Naive thymus-derived CD8-positive, alpha-beta T cell (primary cell): ENCODE measurements at regions not wholly inside any gene's neighbourhood (a gene's known extent, or its start where the extent isn't known, plus 50 kb on each side); places are given as distances from the start of the nearest gene placed in this dataset.

Experiments
- ATAC-seq, 2 donors: fragments of 150-1000 bp; cut with Tn5 transposase in 1 of 2; sonication (Bioruptor Pico), chemical (Tn5 transposase) in 1 of 2; 1 replicate in 1 of 2; 2 replicates in 1 of 2; pipeline ENCODE4 v1.10.0; 2021; ENCODE audit warnings: mild to moderate bottlenecking in 2 of 2, moderate library complexity in 2 of 2
- POLR2A ChIA-PET: fragments of 350-600 bp; sonication (Branson Sonifier 250); formaldehyde crosslinking; loops from one replicate; lab custom pipeline; 2021; ENCODE audit warnings: antibody characterized with exemption; lab: Charles Lee
- DNase-seq, 10 donors: peaks; one replicate each; pipeline versions ENCODE4 v3.0.0 to v3.0.0-alpha.2; 2020 to 2022
- H3K27ac Mint-ChIP-seq, 10 donors: one replicate each; pipeline ENCODE4 v1.8.0; 2020 to 2022; ENCODE audit warnings: mild to moderate bottlenecking in 10 of 10, mixed read lengths in 10 of 10, moderate library complexity in 4 of 10, inconsistent platforms in 1 of 10
- H3K27me3 Mint-ChIP-seq, 5 donors: one replicate each; pipeline ENCODE4 v1.8.0; 2021 to 2022; ENCODE audit warnings: mixed read lengths in 5 of 5
- H3K36me3 Mint-ChIP-seq, 3 donors: one replicate each; pipeline ENCODE4 v1.8.0; 2020 to 2022; ENCODE audit warnings: mixed read lengths in 3 of 3, mild to moderate bottlenecking in 2 of 3, inconsistent platforms in 1 of 3
- H3K4me1 Mint-ChIP-seq, 4 donors: one replicate each; pipeline ENCODE4 v1.8.0; 2021 to 2022; ENCODE audit warnings: mixed read lengths in 4 of 4
- H3K4me3 Mint-ChIP-seq, 10 donors: one replicate each; pipeline ENCODE4 v1.8.0; 2020 to 2022; ENCODE audit warnings: mild to moderate bottlenecking in 10 of 10, mixed read lengths in 10 of 10, moderate library complexity in 6 of 10, inconsistent platforms in 1 of 10
- H3K9me3 Mint-ChIP-seq, 9 donors: one replicate each; pipeline ENCODE4 v1.8.0; 2020 to 2022; ENCODE audit warnings: mixed read lengths in 9 of 9, mild to moderate bottlenecking in 3 of 9, inconsistent platforms in 1 of 9, moderate library complexity in 1 of 9

DNA sequence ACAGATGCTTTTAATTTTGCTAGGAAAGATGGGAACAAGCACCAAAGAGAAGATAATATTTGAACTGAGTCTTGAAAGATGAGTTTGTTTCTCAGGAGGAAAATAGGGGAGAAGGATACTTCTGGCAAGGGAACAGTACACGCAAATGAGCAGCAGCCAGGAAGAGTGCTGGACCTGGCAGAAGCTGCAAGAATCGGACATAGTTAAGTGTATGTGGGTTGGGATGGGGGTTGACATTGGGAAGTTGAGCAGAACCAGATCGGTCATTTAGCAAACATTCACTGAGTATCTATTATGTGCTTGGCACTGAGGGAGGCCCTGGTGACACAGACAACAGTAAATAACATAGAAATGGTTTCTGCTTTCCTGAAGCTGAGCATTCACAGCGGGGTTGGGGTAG is 198.8 kb downstream of the PLPP3 start:
- Mint-ChIP-seq H3K4me3 (no peak overlapping the region), H3K9me3 (no peaks in the 10 kb centered on the region), H3K36me3 (no peaks in the 10 kb centered on the region), H3K27ac (no peak overlapping the region), H3K27me3 (peaks cover 0 to 3% (median 0%) of the 10 kb centered on the region in 5 donors), H3K4me1 (peaks cover 0 to 5% (median 1%) of the 10 kb centered on the region in 4 donors)
- no peak for ATAC-seq
- no peak for DNase-seq
- POLR2A ChIA-PET = no interaction called here

DNA sequence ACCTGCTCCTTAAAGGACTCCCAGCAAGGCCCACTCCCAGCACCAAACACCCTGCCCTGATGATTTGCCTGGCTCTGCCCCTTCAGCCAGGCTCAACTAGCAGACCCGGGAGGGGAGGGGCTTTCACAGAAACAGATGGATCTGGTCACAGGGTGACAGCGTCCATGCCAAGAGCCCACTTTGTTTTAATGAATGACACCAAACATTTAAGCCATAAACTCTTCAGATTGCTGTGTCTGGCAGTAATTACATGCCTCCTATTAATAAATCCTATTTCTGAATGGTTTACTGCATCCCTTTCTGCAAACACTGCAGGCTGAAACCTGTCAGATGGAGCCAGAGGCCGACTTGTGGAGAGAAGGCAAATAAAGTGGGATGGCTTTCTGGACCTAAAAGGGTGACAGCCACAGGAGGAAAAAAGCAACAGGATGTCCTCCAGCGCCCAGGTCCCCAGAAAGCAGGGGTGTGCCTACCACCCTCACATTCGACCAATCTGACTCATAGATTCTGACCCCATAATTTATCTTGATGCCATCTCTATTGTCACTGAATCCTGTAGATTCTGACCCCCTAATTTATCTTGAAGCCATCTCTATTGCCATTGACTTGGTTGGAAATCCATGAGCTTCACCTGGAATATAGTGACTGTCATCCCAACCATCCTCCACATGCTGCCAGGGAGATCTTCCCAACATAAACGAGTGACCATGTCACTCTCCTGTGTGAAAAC is 200.9 kb downstream of the PLPP3 start:
- H3K36me3 Mint-ChIP-seq = no peaks in the 10 kb centered on the region
- no peak for DNase-seq
- no peak for ATAC-seq
- POLR2A ChIA-PET = no interaction called here
- no peak overlapping the region for H3K4me3 Mint-ChIP-seq
- no peak overlapping the region for H3K27ac Mint-ChIP-seq
- H3K27me3 Mint-ChIP-seq = peaks cover 0 to 6% (median 0%) of the 10 kb centered on the region in 5 donors
- H3K4me1 Mint-ChIP-seq = peaks cover 0 to 5% (median 1%) of the 10 kb centered on the region in 4 donors
- H3K9me3 Mint-ChIP-seq = no peaks in the 10 kb centered on the region

DNA sequence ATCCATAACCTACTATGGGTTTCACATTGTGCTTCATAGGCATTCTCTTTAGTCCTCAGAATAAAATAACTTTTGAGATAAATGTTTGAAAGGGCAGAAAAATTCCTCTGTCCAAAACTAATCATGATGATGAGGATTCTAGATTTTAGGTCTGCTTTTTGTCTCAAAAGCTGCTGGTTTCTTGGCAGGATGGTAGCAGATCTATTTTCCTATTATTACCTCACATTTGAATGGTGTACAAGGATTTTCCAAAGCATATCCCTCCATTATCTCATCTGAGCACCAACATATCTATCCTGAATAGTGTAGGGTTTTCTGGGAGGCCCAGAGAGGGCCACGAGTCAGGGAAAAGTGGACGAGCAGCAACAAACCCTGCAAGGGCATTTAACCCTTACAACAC is 201.9 kb downstream of the PLPP3 start:
- no peak for ATAC-seq
- no peak overlapping the region for H3K27ac Mint-ChIP-seq
- H3K4me1 Mint-ChIP-seq = peaks cover 0 to 5% (median 1%) of the 10 kb centered on the region in 4 donors
- H3K27me3 Mint-ChIP-seq = peaks cover 0 to 6% (median 0%) of the 10 kb centered on the region in 5 donors
- DNase-seq = no peak
- POLR2A ChIA-PET = no interaction called here
- H3K36me3 Mint-ChIP-seq = no peaks in the 10 kb centered on the region
- no peaks in the 10 kb centered on the region for H3K9me3 Mint-ChIP-seq
- no peak overlapping the region for H3K4me3 Mint-ChIP-seq

DNA sequence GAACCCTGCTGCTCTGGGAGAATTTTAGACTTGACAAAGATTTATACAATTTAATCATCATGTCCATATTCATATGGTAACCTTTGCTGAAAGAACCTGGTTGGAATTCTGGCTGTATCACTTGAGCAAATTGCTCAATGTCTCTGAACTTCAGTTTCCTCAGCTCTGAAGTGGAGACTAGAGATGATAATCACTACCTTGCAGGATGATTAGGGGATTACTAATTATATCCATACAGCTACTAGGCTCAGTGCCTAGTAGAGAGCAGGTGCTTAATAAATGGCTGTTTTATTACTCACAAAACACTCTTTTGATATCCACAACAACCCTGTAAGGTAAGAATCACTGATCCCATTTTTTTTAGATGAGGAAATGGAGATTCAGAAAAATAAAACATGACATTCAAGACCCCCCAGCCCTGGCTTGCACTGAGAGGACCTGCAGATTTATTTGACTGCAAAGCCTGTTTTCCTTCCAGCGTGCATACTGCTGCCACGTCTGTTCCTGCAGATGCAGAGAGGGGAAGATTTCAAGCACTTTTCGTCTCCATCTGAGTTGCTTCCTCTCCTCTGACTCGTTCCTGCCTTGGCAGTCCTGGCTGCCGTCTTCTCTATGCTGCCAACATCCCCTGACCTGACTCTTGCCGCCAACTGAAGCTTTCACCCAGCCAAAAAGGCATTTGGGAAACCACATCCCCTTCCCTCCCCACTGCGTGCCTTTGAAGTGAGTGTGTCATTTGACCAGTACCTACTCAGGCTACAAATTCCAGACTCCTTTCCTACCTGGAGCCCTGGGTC is 203.0 kb downstream of the PLPP3 start:
- peaks cover 0 to 6% (median 0%) of the 10 kb centered on the region in 5 donors for H3K27me3 Mint-ChIP-seq
- H3K36me3 Mint-ChIP-seq = no peaks in the 10 kb centered on the region
- H3K4me1 Mint-ChIP-seq = peaks cover 0 to 5% (median 1%) of the 10 kb centered on the region in 4 donors
- H3K9me3 Mint-ChIP-seq = no peaks in the 10 kb centered on the region
- no peak overlapping the region for H3K27ac Mint-ChIP-seq
- no peak for ATAC-seq
- no peak for DNase-seq
- H3K4me3 Mint-ChIP-seq = no peak overlapping the region
- POLR2A ChIA-PET = no interaction called here

- POLR2A ChIA-PET = no interaction called here
- Mint-ChIP-seq H3K36me3 (no peaks in the 10 kb centered on the region), H3K27ac (no peak overlapping the region), H3K4me1 (peaks cover 0 to 5% (median 1%) of the 10 kb centered on the region in 4 donors), H3K9me3 (peaks cover 0 to 2% (median 0%) of the 10 kb centered on the region in 9 donors), H3K4me3 (no peak overlapping the region), H3K27me3 (peaks cover 0 to 10% (median 0%) of the 10 kb centered on the region in 5 donors)
- ATAC-seq = no peak
- DNase-seq = no peak
Measured at GRCh38 chr1:56375326-56375804, 204.0 kb downstream of the PLPP3 start.

- H3K36me3 Mint-ChIP-seq = no peaks in the 10 kb centered on the region
- POLR2A ChIA-PET = no interaction called here
- no peak overlapping the region for H3K27ac Mint-ChIP-seq
- no peak overlapping the region for H3K4me3 Mint-ChIP-seq
- peaks cover 0 to 3% (median 0%) of the 10 kb centered on the region in 9 donors for H3K9me3 Mint-ChIP-seq
- DNase-seq = no peak
- ATAC-seq = no peak
- H3K27me3 Mint-ChIP-seq = peaks cover 0 to 10% (median 0%) of the 10 kb centered on the region in 5 donors
- peaks cover 0 to 5% (median 1%) of the 10 kb centered on the region in 4 donors for H3K4me1 Mint-ChIP-seq
Measured at GRCh38 chr1:56374026-56374974, 205.1 kb downstream of the PLPP3 start.

- ATAC-seq = no peak
- POLR2A ChIA-PET = no interaction called here
Measured at GRCh38 chr1:56370513-56370912, 208.8 kb downstream of the PLPP3 start.

DNA sequence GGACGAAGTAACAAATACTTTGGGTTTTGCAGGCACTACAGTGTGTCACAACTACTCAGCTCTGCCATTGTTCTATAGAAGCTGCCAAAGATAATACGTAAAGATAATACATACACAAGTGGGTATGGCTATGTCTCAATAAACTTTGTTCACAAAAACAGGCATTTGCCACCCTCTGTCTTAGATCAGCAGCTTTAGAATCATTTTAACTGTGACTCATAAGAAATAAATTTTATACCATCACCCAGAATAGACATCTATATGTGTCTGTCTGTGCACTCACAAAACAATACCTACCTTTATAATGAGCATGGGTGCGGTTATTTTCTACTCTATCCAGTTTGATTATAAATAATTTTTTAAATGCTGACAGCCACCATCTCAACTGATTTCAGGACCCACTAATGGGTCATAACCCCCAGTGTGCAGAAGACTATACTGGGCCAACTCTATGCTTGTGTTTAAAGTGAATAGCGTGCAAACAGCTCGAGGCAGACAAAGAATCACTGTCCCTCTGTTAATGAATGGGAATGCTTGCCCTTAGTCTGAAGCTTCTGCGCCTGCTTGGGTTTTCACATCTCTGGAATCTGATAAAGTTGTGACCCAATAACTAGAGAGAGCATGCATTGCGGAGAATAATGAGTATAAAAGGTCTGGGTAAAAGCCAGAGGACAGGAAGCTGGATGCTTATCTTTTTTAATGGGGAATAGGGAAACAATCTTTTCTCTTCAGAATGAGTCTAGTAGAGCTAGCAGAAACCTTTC is 216.2 kb downstream of the PLPP3 start:
- Mint-ChIP-seq H3K27ac (no peak overlapping the region), H3K9me3 (peaks cover 0 to 8% (median 0%) of the 10 kb centered on the region in 9 donors), H3K36me3 (no peaks in the 10 kb centered on the region), H3K4me1 (no peaks in the 10 kb centered on the region), H3K27me3 (peaks cover 0 to 3% (median 1%) of the 10 kb centered on the region in 5 donors), H3K4me3 (no peak overlapping the region)
- POLR2A ChIA-PET = no interaction called here
- ATAC-seq (no peak), DNase-seq (no peak)

More at GRCh38 chr1:56370513-56370912, 208.8 kb downstream of the PLPP3 start:
- no peaks in the 10 kb centered on the region for H3K4me1 Mint-ChIP-seq
- H3K27me3 Mint-ChIP-seq = peaks cover 0 to 10% (median 0%) of the 10 kb centered on the region in 5 donors
- H3K9me3 Mint-ChIP-seq = peaks cover 0 to 4% (median 0%) of the 10 kb centered on the region in 9 donors
- no peaks in the 10 kb centered on the region for H3K36me3 Mint-ChIP-seq
- H3K4me3 Mint-ChIP-seq = no peak overlapping the region
- no peak overlapping the region for H3K27ac Mint-ChIP-seq
- DNase-seq = no peak

DNA sequence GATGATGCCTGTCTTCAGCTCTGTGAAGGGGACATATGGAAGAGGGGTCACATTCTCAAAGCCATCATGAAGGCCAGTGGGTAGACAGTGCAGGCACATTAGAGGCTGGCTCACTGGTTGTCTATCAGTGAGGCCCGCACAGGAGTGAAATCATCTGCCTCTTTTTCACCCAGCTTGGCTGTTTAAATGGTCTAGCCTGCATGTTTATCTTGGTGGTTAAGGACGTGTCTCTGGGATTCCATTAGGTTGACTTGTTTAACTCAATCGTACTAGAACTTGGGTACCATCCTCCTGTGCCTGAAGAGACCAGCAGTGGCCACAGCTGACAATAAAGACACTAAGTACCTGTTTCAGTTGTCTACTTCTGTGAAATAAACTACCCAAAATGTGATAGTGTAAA is 219.3 kb downstream of the PLPP3 start:
- POLR2A ChIA-PET = no interaction called here
- no peak overlapping the region for H3K4me3 Mint-ChIP-seq
- H3K27me3 Mint-ChIP-seq = peaks cover 0 to 3% (median 3%) of the 10 kb centered on the region in 5 donors
- H3K4me1 Mint-ChIP-seq = no peaks in the 10 kb centered on the region
- no peak overlapping the region for H3K27ac Mint-ChIP-seq
- no peaks in the 10 kb centered on the region for H3K36me3 Mint-ChIP-seq
- no peak for ATAC-seq
- peaks cover 0 to 6% (median 0%) of the 10 kb centered on the region in 9 donors for H3K9me3 Mint-ChIP-seq
- no peak for DNase-seq

DNA sequence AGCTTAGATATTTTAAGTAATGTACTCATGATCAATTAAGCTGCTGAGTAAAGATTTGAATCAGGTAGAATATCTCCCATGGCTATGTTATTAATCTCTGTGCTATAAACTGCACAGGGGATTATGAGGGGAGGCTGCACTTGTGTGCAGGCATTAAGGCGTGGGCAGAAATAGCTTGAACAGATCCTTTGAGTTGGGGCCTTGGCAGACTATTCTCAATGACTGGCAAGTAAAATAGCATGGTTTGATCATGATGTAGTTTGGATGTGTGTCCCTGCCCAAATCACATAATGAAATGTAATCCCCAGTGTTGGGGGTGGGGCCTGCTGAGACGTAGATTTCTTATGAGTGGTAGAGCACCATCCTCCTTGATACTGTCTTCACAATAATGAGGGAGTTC is 220.3 kb downstream of the PLPP3 start:
- Mint-ChIP-seq H3K27ac (no peak overlapping the region), H3K4me3 (no peak overlapping the region), H3K4me1 (no peaks in the 10 kb centered on the region), H3K27me3 (peaks cover 0 to 5% (median 3%) of the 10 kb centered on the region in 5 donors), H3K36me3 (no peaks in the 10 kb centered on the region), H3K9me3 (peaks cover 0 to 3% (median 0%) of the 10 kb centered on the region in 9 donors)
- DNase-seq (no peak), ATAC-seq (no peak)
- POLR2A ChIA-PET = no interaction called here

DNA sequence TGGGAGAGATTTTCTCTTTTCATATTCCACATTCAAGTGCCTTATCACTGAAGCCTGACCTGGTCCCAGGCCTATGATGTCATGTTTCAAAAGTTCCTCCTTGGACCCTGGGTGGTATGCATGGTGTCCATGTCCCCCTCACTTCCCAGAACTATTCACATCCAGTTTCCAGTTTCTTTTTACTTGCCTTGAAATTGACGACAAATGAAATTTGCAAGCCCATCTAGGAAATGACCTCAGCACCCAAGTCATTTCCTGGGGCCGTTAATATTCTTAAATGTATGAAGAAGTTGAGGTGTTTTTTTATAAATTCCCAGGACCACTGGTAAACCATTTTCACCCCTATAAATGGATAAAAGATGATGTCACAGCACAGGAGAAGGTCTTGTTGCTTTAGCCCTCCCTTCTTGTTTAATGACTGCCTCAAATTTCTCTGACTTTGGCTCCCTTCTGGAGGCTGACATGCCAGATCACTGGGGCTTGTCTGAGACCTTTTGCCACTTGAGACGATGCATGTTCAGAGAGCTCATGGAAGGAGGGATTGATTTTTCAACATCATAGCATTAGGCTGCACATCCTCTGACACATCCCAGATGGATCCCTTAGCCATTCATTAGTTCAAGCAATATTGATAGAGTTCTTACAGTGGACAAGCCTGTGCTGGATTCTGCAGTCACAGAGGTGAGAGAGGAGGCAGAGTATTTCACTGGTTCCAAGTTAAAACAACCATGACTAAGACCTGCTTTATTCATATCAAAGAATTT is 221.3 kb downstream of the PLPP3 start:
- Mint-ChIP-seq H3K4me3 (no peak overlapping the region), H3K27me3 (peaks cover 0 to 9% (median 3%) of the 10 kb centered on the region in 5 donors), H3K27ac (no peak overlapping the region), H3K36me3 (no peaks in the 10 kb centered on the region), H3K4me1 (no peaks in the 10 kb centered on the region), H3K9me3 (peaks cover 0 to 3% (median 0%) of the 10 kb centered on the region in 9 donors)
- ATAC-seq (no peak), DNase-seq (no peak)
- POLR2A ChIA-PET = no interaction called here
